GM12878 (cell line): ENCODE measurements at regions not wholly inside any gene's neighbourhood (a gene's known extent, or its start where the extent isn't known, plus 50 kb on each side); places are given as distances from the start of the nearest gene placed in this dataset.

Experiments used
- ATAC-seq: fragments of 200-7000 bp; cut with Tn5 transposase; 3 replicates; pipeline ENCODE4 v1.9.1; 2020; ENCODE audit warnings: mild to moderate bottlenecking, moderate library complexity
- BruUV-seq: library from RNA; stranded (reverse); fragments of 400-500 nt; replicated peaks from 2 replicates; lab custom pipeline; 2021; lab: Mats Ljungman, UMichigan
- CTCF ChIA-PET: fragments of 300-600 bp; sonication (Branson Sonifier 250); formaldehyde crosslinking; extraction: SDS; loops from one replicate; lab custom pipeline; 2021; ENCODE audit warnings: inconsistent platforms; lab: Yijun Ruan, JAX
- POLR2A ChIA-PET: fragments of 350-600 bp; formaldehyde crosslinking; extraction: SDS; loops from one replicate; lab custom pipeline; 2021; ENCODE audit warnings: inconsistent platforms; lab: Charles Lee
- RAD21 ChIA-PET: fragments of 300-600 bp; sonication (Branson Sonifier 250); formaldehyde crosslinking; loops from one replicate; lab custom pipeline; 2023; ENCODE audit warnings: antibody characterized with exemption; ENCODE audit not compliant: unreplicated experiment; lab: Charles Lee
- SMC1A ChIA-PET: fragments of 300-600 bp; sonication (Branson Sonifier 250); formaldehyde crosslinking; loops from one replicate; lab custom pipeline; 2023; ENCODE audit not compliant: unreplicated experiment, uncharacterized antibody; lab: Charles Lee
- DNase-seq: peaks from one replicate; pipeline ENCODE4 v3.0.0-alpha.2; 2011; ENCODE audit warnings: low read depth, low spot score
- FAIRE-seq: peaks from 3 replicates; lab custom pipeline; 2011; peaks lifted over from hg19 to GRCh38; lab: Jason Lieb, UNC
- H2AFZ ChIP-seq: 2 replicates; pipeline ENCODE4 v1.6.0; 2011; ENCODE audit warnings: low read depth, low read length, control low read depth; ENCODE audit not compliant: control insufficient read depth
- H3K27ac ChIP-seq: 2 replicates; pipeline ENCODE4 v1.5.1; 2011; ENCODE audit warnings: control low read depth; ENCODE audit not compliant: control insufficient read depth, insufficient read depth
- H3K27me3 ChIP-seq, 2 experiments: replicated peaks in 1 of 2; 2 replicates each; pipeline versions ENCODE4 v1.6.0 to v1.6.1; 2011; ENCODE audit warnings: low read length in 1 of 2; ENCODE audit not compliant: control insufficient read depth in 2 of 2, insufficient read depth in 2 of 2
- H3K36me3 ChIP-seq, 2 experiments: 2 replicates each; pipeline ENCODE4 v1.5.1; 2011; ENCODE audit warnings: low read length in 1 of 2; ENCODE audit not compliant: control insufficient read depth in 2 of 2, insufficient read depth in 2 of 2
- H3K4me1 ChIP-seq: 2 replicates; pipeline ENCODE4 v1.6.1; 2011; ENCODE audit warnings: mild to moderate bottlenecking, low read length, moderate library complexity, mixed read lengths; ENCODE audit not compliant: control insufficient read depth, insufficient read depth
- H3K4me2 ChIP-seq: 2 replicates; pipeline ENCODE4 v1.6.0; 2011; ENCODE audit warnings: control low read depth; ENCODE audit not compliant: control insufficient read depth, insufficient read depth
- H3K4me3 ChIP-seq: fragments of 200-600 bp; sonication (generic); 2 replicates; pipeline ENCODE4 v1.5.1; 2016
- H3K79me2 ChIP-seq: 2 replicates; pipeline ENCODE4 v1.6.0; 2011; ENCODE audit warnings: low read length; ENCODE audit not compliant: control insufficient read depth, insufficient read depth
- H3K9ac ChIP-seq: 2 replicates; pipeline ENCODE4 v1.8.0; 2011; ENCODE audit warnings: low read length, control low read depth, mixed read lengths; ENCODE audit not compliant: control insufficient read depth, insufficient read depth
- H3K9me3 ChIP-seq: replicated peaks from 3 replicates; pipeline ENCODE4 v1.5.1; 2011; ENCODE audit warnings: mild to moderate bottlenecking, low read length; ENCODE audit not compliant: control insufficient read depth, insufficient read depth
- H4K20me1 ChIP-seq: 2 replicates; pipeline ENCODE4 v1.6.0; 2011; ENCODE audit not compliant: control insufficient read depth, insufficient read depth
- MYB ChIP-seq: fragments of 150-350 bp; IDR thresholded peaks from 2 replicates; pipeline ENCODE4 v1.6.1; 2014; ENCODE audit warnings: mild to moderate bottlenecking, low read depth, low read length, borderline replicate concordance
- RUNX3 ChIP-seq: IDR thresholded peaks from 2 replicates; pipeline ENCODE4 v1.6.1; 2012; ENCODE audit warnings: low read length, inconsistent platforms
- SUZ12 ChIP-seq: fragments of 200-600 bp; sonication (generic); IDR thresholded peaks from one replicate; pipeline ENCODE4 v1.6.1; 2018; ENCODE audit warnings: antibody characterized with exemption, mild to moderate bottlenecking; ENCODE audit not compliant: unreplicated experiment
- WGBS: methylation state at CpG from one replicate; pipeline ENCODE4 v1.1.6; 2016; ENCODE audit warnings: low lambda C conversion rate; ENCODE audit not compliant: insufficient replicate concordance, insufficient coverage; ENCODE audit errors: missing lambda C conversion rate; 5-methylcytosine and 5-hydroxymethylcytosine counted together
- in situ Hi-C: fragments of 300-500 bp; cut with MboI; formaldehyde crosslinking; loops from 9 replicates; pipeline ENCODE4 v1.14.3; 2018; ENCODE audit warnings: mixed read lengths
- intact Hi-C: fragments of 100-400 bp; cut with micrococcal nuclease; formaldehyde crosslinking; loops from one replicate; pipeline ENCODE4 v1.14.2; 2022; ENCODE audit not compliant: unreplicated experiment
- TF ChIP-seq, protein P1 (sequence below): fragments of 450-650 bp; IDR thresholded peaks from 2 replicates; pipeline ENCODE4 v1.6.1; 2016; ENCODE audit warnings: mild to moderate bottlenecking

DNA sequence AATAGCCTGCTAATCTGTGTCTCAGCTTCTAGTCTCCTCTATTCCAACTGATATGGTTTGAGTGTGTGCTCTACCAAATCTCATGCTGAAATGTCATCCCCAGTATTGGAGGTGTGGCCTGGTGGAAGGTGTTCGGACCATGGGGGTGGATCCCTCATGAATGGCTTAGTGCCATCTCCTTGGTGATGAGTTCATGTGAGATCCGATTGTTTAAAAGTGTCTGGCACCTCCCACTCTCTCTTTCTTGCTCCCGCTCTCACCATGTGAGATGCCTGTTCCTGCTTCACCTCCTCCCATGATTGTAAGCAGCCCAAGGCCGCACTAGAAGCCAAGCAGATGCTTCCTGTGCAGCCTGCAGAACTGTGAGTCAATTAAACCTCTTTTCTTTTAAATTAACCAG is 73.5 kb upstream of the CAMK1G start:
- WGBS, result 23% methylated on average over 4 of the region's 4 CpGs
- CTCF ChIA-PET, result interaction anchor here (1.1 kb wide), 1 partner anchor 156 kb away, joined by 3 read pairs; no protein-coding TSS in a partner anchor
- ATAC-seq (no peak), FAIRE-seq (no peak), DNase-seq (no peak)
- Histone ChIP-seq H4K20me1 (no peaks in the 10 kb centered on the region), H2AFZ (no peak overlapping the region), H3K9ac (no peak overlapping the region), H3K9me3 (no peaks in the 10 kb centered on the region), H3K27me3 (no peaks in the 10 kb centered on the region), H3K4me1 (no peaks in the 10 kb centered on the region), H3K27ac (no peak overlapping the region), H3K4me2 (no peak overlapping the region), H3K4me3 (no peak overlapping the region), H3K36me3 (no peaks in the 10 kb centered on the region), H3K79me2 (no peaks in the 10 kb centered on the region)
- intact Hi-C loops, result loop anchor here (5.0 kb wide), 1 partner anchor 158 kb away; no protein-coding TSS in a partner anchor
- SMC1A ChIA-PET, result no interaction called here
- POLR2A ChIA-PET, result no interaction called here
- no peak for TF ChIP-seq RUNX3
- TF ChIP-seq SUZ12, result no peak
- BruUV-seq, result no TSS peak
- RAD21 ChIA-PET, result no interaction called here
- in situ Hi-C loops, result no loop called here

DNA sequence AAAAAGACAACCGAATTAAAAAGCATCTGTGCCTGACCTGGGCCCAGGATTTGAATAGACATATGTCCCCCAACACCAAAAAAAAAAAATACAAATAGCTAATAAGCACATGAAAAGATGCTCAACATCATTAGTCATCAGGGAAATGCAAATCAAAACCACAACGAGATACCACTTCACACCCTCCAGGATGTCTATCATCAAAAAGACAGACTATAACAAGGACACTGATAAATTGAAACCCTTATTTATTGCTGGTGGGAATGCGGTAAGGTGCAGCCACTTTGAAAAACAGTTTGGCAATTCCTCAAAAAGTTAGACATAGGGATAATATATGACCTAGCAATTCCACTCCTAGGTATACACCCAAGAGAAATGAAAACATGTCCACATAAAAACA is 72.3 kb upstream of the CAMK1G start:
- ChIA-PET SMC1A (interaction anchor here (0.6 kb wide), 1 partner anchor 1182 kb away, joined by 3 read pairs; no protein-coding TSS in a partner anchor), CTCF (interaction anchor here (0.6 to 1.5 kb wide), 3 partner anchors 9 to 209 kb away, joined by 3 to 4 read pairs (median 3); no protein-coding TSS in a partner anchor), POLR2A (interaction anchor here (0.6 kb wide), 2 partner anchors 141 to 1288 kb away, joined by 3 to 7 read pairs; no protein-coding TSS in a partner anchor), RAD21 (no interaction called here)
- Histone ChIP-seq H3K27me3 (no peaks in the 10 kb centered on the region), H3K27ac (no peak overlapping the region), H3K9ac (no peak overlapping the region), H3K4me3 (no peak overlapping the region), H3K4me2 (no peak overlapping the region), H3K79me2 (no peaks in the 10 kb centered on the region), H4K20me1 (no peaks in the 10 kb centered on the region), H3K36me3 (no peaks in the 10 kb centered on the region), H3K9me3 (no peaks in the 10 kb centered on the region), H2AFZ (no peak overlapping the region), H3K4me1 (no peaks in the 10 kb centered on the region)
- ATAC-seq, result no peak
- intact Hi-C loops (loop anchor here (5.0 kb wide), 1 partner anchor 159 kb away; no protein-coding TSS in a partner anchor), in situ Hi-C loops (no loop called here)
- TF ChIP-seq MYB, result no peak
- TF ChIP-seq, protein P1, sequence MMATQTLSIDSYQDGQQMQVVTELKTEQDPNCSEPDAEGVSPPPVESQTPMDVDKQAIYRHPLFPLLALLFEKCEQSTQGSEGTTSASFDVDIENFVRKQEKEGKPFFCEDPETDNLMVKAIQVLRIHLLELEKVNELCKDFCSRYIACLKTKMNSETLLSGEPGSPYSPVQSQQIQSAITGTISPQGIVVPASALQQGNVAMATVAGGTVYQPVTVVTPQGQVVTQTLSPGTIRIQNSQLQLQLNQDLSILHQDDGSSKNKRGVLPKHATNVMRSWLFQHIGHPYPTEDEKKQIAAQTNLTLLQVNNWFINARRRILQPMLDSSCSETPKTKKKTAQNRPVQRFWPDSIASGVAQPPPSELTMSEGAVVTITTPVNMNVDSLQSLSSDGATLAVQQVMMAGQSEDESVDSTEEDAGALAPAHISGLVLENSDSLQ, result 0 out of 2 replicates have a peak, but pooled peaks have one; percentile 23
- BruUV-seq, result no TSS peak
- no peak for FAIRE-seq
- DNase-seq, result no peak
- 14% methylated on average over 3 of the region's 3 CpGs for WGBS
